PC-3 (cell line): ENCODE measurements at regions not wholly inside any gene's neighbourhood (a gene's known extent, or its start where the extent isn't known, plus 50 kb on each side); places are given as distances from the start of the nearest gene placed in this dataset.

Experiments used
- CTCF ChIP-seq: fragments of 300-600 bp; sonication (generic); conservative IDR thresholded peaks from 2 replicates; pipeline ENCODE4 v1.5.1; 2017; ENCODE audit warnings: antibody characterized with exemption, low read depth, mild to moderate bottlenecking, low read length
- EZH2 ChIP-seq: fragments of 300-600 bp; sonication (generic); IDR thresholded peaks from one replicate; pipeline ENCODE4 v1.6.1; 2017; ENCODE audit warnings: antibody characterized with exemption, mild to moderate bottlenecking, low read length; ENCODE audit not compliant: unreplicated experiment
- EZH2phosphoT487 ChIP-seq: fragments of 300-600 bp; sonication (generic); IDR thresholded peaks from 2 replicates; pipeline ENCODE4 v1.6.1; 2018; ENCODE audit warnings: mild to moderate bottlenecking, antibody characterized with exemption, low read length, borderline replicate concordance

DNA sequence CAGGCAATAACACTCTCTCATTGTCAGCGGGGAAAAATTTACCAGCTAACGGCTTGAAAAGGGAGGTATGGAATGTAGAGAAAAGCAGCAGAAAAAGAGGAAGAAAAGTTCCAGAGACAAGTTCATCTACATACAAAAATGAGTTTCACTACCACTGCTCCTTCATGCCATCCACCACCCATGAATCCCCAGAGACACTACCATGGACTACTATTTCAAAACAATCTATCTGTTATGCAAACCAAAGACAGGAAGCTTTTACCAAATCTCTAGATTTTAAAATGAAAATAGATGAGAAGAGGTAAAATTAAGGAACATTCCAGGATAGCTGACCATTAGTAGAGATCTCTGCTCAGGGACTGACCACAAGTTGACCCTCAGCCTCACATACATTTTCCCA lies 189.0 kb upstream of the GRM3 start:
- TF ChIP-seq CTCF = no peak
- TF ChIP-seq EZH2 = no peak
- TF ChIP-seq EZH2phosphoT487 = no peak
